ENCODE measurements at regions not wholly inside any gene's neighbourhood (a gene's known extent, or its start where the extent isn't known, plus 50 kb on each side); places are given as distances from the start of the nearest gene placed in this dataset.
"Not testable (repeated sequence)": the region's sequence is repeated elsewhere in the genome, so short reads cannot be mapped to it uniquely, and the experiment has no call there.

DNA sequence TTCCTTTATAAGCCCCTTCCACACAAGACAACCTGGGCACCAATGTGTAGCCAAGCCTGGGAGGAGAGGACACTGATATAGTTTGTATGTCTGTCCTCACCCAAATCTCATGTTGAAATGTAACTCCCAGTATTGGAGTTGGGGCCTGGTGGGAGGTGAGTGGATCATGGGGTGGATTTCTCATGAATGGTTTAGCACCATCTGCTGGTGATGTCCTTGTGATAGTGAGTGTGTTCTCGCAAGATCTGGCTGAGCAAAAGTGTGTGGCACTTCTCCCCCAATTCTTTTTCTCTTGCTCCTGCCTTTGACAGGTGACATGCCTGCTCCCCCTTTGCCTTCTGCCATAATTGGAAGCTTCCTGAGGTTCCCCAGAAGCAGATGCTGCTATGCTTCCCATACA is 135.8 kb downstream of the USP31 start:
- DNase-seq (ENCODE audit: low read depth, low spot score) = peak; percentile 2

GRCh38 chr16:23009075-23009474 is 140.2 kb downstream of the USP31 start:
- no peak for DNase-seq (ENCODE audit: low read depth, low spot score)

DNA sequence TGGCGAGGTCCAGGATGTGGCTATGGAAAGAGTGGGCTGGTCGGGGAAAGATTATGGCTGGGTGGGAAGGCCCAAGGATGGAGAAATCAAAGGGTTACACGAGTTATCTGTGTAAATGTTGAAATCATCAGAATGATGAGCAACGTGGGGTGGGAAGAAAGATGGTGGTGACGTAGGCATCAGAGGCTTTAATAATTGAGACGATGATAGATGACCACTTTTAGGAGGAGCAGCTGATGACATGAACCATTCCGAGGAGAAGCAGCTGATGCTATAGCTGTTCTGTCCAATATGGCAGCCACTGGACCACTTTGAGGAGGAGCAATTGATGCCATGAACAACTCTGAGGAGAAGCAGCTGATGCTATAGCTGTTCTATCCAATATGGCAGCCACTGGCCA is 141.2 kb downstream of the USP31 start:
- DNase-seq (ENCODE audit: low read depth, low spot score) = no peak

GRCh38 chr16:23006380-23006779 is 142.9 kb downstream of the USP31 start:
- DNase-seq (ENCODE audit: low read depth, low spot score) = no peak

DNA sequence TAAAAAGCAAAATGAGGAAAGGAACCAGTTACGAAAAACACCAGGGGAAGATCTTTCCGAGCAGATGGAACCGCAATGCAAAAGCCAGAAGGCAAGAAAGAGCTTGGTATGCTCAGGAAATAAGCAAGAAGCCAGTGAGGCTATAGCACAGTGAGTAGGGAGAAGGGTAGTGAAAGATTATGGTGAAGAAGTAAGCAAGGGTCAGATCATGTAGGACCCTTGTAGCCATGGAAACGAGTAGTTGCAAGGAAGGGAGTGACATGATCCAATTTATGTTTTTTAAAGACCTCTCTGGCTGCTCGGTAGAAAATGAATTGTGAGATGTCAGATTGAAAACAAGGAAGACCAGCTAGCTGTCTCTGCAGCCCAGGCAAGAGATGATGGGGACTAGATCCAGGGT is 143.3 kb downstream of the USP31 start:
- no peak for DNase-seq (ENCODE audit: low read depth, low spot score)

DNA sequence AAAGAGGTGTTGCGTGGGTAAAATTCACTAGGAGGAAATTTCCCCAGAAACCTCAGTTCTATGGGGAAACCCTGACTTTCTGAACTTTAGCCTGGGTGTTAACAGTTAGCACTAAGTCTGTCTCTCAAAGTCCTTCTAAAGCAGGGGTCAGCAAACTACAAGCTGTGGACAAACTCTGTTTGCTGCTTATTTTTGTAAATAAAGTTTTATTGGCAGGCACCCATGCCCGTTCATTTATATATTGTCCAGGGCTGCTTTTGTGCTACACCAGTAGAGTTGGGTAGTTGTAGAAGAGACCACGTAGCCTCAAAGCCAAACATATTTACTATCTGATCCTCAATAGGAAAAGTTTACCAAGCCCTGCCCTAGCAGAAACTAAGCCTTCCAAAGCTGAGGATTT is 159.7 kb downstream of the USP31 start:
- no peak for DNase-seq (ENCODE audit: low read depth, low spot score)

DNA sequence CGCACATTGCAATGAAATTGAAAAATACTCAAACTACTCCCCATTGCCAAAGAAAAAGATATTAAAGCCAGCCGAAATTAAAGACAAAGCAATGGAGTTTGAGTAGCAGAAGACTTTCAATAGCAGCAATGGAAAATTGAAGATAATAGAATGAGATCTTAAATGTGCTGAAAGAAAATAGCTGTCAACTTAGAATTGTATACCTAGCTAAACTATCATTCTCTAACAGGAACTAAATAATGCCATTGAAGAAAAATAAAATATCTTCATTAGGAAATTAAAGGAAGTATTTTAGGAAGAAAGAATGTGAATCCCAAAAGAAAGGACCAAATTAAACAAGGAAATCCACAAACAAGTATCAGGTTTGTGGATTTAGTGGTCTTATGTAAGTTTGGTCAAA is 165.6 kb downstream of the USP31 start:
- no peak for DNase-seq (ENCODE audit: low read depth, low spot score)

DNA sequence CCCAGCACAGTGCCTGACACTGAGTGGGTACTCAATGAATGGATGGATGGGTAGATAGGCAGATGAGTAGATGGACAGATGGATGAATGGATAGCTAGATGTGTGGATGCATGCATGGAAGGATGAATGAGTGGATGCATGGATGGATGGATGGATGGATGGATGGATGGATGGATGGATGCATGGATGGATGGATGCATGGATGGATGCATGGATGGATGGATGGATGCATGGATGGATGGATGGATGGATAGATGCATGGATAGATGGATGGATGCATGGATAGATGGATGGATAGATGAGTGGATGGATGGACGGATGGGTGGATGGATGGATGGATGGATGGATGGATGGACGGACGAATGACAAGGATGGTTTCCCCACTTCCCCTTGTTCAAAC is 166.6 kb downstream of the HS3ST2 start:
- not testable (repeated sequence) for DNase-seq (ENCODE audit: low read depth, low spot score)

GRCh38 chr16:22979038-22979437 is 165.1 kb downstream of the HS3ST2 start:
- DNase-seq (ENCODE audit: low read depth, low spot score) = no peak

- DNase-seq (ENCODE audit: low read depth, low spot score) = no peak
Observed at GRCh38 chr16:22977294-22977697, 163.3 kb downstream of the HS3ST2 start.

DNA sequence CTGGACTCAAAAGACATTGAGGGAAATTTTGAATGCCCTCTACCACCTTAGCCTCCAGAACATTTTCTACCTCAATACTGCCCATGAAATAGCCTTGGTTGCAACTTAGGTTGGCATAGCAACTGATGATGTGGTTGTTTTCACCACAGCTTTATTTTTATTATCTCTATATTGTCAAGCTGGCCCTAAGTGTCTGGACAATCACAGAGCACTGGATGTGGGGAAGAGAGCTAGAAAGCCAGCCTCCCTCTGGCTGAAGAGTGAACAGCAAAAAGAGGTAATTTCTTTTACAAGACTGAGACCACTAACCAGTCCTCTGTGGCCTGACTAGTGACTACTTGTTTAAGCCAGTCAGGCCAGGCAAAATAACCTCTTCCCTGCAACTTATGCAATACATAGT is 159.6 kb downstream of the HS3ST2 start:
- no peak for DNase-seq (ENCODE audit: low read depth, low spot score)

DNA sequence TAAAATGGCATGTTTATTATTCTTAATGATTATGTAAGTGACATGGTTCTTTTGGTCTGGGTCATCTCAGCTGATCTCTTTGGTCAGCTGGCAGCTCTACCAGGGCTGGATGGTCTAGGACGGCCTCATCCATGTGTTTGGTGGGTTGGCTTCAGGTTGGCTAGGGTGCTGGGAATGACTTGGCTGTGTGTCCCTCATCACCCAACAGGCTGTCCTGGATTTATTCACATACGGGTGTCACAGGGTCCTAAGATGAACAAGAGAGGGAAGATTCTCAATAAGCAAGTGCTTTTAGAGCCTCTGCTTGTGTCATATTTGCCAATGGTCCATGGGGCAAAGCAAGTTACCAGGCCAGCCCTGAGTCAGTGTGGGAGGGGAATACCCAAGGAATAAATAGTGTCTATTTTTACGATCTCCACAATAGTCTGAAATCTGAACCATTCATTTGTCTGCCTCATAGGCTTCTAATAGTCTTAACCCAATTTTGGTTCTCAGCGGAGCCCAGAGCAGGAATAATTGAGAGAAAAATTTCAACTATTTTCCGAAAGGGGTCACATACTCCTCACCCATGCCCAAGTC is 157.5 kb downstream of the HS3ST2 start:
- no peak for DNase-seq (ENCODE audit: low read depth, low spot score)

GRCh38 chr16:22970209-22970865 is 156.4 kb downstream of the HS3ST2 start:
- DNase-seq (ENCODE audit: low read depth, low spot score) = no peak

GRCh38 chr16:22969567-22969966 is 155.6 kb downstream of the HS3ST2 start:
- DNase-seq (ENCODE audit: low read depth, low spot score) = no peak

GRCh38 chr16:22968931-22969330 is 155.0 kb downstream of the HS3ST2 start:
- no peak for DNase-seq (ENCODE audit: low read depth, low spot score)

GRCh38 chr16:22967521-22968095 is 153.6 kb downstream of the HS3ST2 start:
- DNase-seq (ENCODE audit: low read depth, low spot score) = no peak

Data from astrocyte of the hippocampus (primary cell).